GM12875 (cell line): ENCODE measurements at regions not wholly inside any gene's neighbourhood (a gene's known extent, or its start where the extent isn't known, plus 50 kb on each side); places are given as distances from the start of the nearest gene placed in this dataset.

Experiments used
- H3K4me3 ChIP-seq: one replicate; pipeline ENCODE4 v1.5.1; 2011; ENCODE audit warnings: low read depth, low read length, control low read depth
- TF ChIP-seq, protein P1 (sequence below): IDR thresholded peaks from 2 replicates; pipeline ENCODE4 v1.5.1; 2011; ENCODE audit warnings: low read depth, mild to moderate bottlenecking, control low read depth, inconsistent platforms, low read length, moderate library complexity, borderline replicate concordance; ENCODE audit not compliant: insufficient read depth

DNA sequence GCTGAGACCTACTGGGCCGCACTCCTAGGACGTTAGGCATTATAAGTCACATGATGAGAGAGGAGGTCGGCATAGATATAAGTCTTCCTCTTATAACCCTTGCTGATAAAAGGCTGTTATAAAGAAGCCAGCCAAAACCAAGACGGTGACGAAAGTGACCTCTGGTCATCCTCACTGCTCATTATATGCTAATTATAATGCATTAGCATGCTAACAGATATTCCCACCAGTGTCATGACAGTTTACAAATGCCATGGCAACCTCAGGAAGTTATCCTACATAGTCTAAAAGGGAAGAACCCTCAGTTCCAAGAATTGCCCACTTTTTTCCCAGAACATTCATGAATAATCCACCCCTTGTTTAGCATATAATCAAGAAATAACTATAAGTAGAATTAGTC is 222.4 kb downstream of the TLE1 start:
- TF ChIP-seq, protein P1, sequence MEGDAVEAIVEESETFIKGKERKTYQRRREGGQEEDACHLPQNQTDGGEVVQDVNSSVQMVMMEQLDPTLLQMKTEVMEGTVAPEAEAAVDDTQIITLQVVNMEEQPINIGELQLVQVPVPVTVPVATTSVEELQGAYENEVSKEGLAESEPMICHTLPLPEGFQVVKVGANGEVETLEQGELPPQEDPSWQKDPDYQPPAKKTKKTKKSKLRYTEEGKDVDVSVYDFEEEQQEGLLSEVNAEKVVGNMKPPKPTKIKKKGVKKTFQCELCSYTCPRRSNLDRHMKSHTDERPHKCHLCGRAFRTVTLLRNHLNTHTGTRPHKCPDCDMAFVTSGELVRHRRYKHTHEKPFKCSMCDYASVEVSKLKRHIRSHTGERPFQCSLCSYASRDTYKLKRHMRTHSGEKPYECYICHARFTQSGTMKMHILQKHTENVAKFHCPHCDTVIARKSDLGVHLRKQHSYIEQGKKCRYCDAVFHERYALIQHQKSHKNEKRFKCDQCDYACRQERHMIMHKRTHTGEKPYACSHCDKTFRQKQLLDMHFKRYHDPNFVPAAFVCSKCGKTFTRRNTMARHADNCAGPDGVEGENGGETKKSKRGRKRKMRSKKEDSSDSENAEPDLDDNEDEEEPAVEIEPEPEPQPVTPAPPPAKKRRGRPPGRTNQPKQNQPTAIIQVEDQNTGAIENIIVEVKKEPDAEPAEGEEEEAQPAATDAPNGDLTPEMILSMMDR: no peak
- H3K4me3 ChIP-seq: no peak overlapping the region

DNA sequence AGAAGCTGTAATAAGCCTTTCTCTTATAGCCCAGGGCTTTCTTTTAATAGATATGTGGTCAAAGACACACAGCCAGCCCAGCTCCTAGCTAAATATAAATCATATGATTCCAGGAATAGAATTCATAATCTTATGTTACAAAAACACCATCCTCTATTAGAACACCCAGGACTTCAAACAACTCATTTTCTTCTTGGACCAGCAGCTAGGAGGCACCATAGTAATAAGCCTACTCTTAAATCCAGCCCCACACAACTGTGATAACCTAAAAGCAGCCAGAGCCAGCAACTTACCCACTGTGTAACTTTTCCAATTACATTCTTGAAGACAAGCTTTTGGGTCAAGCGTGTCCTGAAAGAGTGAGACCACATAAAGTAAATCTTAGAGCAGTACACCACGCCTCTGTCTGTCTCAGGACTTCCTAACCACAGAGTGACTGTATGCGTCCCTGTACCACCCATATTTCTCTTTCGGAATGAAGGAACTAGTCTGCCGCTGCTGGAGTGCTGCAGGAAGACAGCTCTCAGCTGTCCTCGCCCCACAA is 223.8 kb downstream of the TLE1 start:
- TF ChIP-seq, protein P1: no peak
- no peak overlapping the region for H3K4me3 ChIP-seq

DNA sequence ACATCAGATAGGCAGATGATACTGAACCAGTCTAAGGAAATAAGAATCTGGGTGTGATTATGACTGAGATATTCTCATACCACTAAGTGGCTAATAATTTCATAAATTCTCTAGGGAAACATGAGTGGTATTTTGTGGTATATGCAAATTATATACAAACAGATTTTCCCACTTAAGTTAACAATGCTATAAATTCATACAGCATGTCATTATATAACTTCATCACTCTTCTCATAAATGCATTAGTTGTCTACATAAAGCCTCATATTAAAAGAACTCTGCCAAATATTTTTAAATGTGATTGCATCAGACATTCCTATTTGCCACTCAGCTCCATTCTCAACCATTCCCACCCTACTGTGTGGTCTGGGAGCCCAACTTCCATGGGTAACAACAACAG is 226.5 kb downstream of the TLE1 start:
- no peak overlapping the region for H3K4me3 ChIP-seq
- TF ChIP-seq, protein P1: no peak

DNA sequence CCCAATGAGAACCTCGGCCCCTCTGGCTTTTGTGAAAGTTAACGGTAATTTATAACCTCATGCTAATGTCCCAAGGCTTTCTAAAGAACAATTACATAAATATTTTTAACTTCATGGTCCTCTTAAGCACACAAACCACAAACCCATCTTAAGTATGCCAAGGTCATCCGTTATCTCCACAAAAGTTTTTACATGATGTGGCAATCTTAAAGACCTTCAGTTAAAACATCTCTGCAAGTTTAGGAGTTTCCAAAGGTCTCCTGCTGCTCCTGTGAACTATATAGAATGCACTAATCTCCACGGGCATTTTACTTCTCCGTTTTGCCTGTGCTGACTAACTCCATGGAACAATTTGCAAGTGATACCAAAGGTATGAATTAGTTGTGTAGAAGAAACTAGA is 228.2 kb downstream of the TLE1 start:
- TF ChIP-seq, protein P1: no peak
- H3K4me3 ChIP-seq: no peak overlapping the region

DNA sequence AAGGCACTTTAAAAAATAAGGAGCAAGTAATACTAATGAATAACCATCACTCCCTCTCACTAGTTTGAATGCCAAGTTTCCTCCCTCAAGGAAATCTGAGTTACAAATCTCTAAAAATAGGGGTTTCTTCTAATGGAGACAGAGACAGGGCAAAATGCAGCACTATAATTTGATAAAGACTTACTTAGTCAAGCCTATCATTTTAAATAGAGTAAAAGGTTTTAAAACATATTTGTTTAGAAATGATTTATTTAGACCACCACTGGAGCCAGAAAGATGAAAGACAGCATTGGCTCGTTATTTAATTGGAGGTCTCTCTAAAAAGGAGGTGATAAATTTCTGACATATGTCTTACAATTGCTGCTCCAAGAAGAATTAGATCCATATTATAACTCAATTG is 228.7 kb downstream of the TLE1 start:
- TF ChIP-seq, protein P1: no peak
- H3K4me3 ChIP-seq: no peak overlapping the region

DNA sequence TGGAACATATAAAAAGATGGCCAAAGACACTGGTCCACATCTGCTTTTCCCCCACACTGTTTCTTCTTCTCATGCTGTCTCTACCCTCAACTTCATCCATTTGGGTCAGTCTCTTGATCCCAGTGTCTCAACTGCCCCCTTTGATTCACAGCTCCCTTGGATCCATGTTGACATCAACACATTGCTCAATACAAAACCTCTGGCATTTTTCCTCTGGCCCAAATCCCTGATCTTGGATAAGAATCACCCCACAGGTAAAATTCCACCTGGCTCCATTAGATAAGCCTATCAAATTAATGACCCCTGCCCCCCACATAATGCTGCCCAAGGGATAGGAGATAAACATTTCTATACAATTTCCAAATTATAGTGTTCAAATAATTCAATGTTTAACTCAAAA is 229.8 kb downstream of the TLE1 start:
- TF ChIP-seq, protein P1: no peak
- no peak overlapping the region for H3K4me3 ChIP-seq

DNA sequence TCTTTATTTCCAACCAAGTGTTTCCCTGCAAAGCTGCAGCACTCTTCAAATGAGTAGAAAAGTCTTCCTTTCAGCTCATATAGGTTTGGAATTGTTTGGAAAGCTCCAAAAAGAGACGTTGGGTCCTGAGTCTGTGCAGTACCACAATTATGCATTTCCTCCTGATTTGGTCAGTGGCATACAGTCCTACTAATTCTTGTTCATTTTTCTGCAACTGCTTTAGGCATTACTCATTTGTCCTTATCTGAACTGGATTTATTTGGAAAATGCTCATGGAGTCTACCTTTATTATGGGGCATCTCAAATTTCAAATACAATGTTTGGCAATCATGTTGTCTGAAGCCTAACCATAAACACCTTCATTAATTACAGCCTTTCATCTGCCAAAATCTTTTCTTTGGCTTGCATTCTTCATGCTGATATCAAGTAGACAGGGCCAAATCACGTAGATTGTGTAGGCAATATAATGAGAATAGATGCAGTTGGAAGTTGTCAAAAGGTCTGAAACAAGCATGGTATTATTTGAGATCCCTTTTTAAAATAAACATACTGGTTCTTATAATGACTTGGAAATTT is 232.8 kb downstream of the TLE1 start:
- no peak overlapping the region for H3K4me3 ChIP-seq
- TF ChIP-seq, protein P1: no peak
